Esophagus squamous epithelium (tissue), 5 donors: ENCODE measurements at regions not wholly inside any gene's neighbourhood (a gene's known extent, or its start where the extent isn't known, plus 50 kb on each side); places are given as distances from the start of the nearest gene placed in this dataset.

Source experiments
- DNase-seq: peaks from one replicate; lab custom pipeline; 2025; lab: John Stamatoyannopoulos, UW
- H3K27ac ChIP-seq, 4 donors: fragments of 200-600 bp; sonication (generic); one replicate each; pipeline ENCODE4 v1.5.1; 2016 to 2019; ENCODE audit warnings: mild to moderate bottlenecking in 1 of 4
- H3K27me3 ChIP-seq, 4 donors: fragments of 200-600 bp; sonication (generic); 1 replicate in 3 of 4; 2 replicates in 1 of 4; pipeline versions ENCODE4 v1.5.1 to v1.6.0; 2017 to 2021; ENCODE audit warnings: antibody characterized with exemption in 1 of 4
- H3K36me3 ChIP-seq, 3 donors: fragments of 200-600 bp; sonication (generic); one replicate each; pipeline ENCODE4 v1.5.1; 2016 to 2019
- H3K4me1 ChIP-seq, 3 donors: fragments of 200-600 bp; sonication (generic); one replicate each; pipeline ENCODE4 v1.5.1; 2017 to 2019
- H3K4me3 ChIP-seq, 4 donors: fragments of 200-600 bp; sonication (generic); 1 replicate in 3 of 4; 2 replicates in 1 of 4; pipeline ENCODE4 v1.5.1; 2016 to 2019; ENCODE audit warnings: mild to moderate bottlenecking in 2 of 4, moderate library complexity in 1 of 4
- H3K9me3 ChIP-seq, 3 donors: fragments of 200-600 bp; sonication (generic); one replicate each; pipeline ENCODE4 v1.5.1; 2016 to 2019
- CTCF ChIP-seq, 6 experiments: fragments of 450-650 bp in 4 of 6; fragments of 200-600 bp in 2 of 6; sonication (generic) in 2 of 6; IDR thresholded peaks; one replicate each; pipeline ENCODE4 v1.5.1; 2016 to 2019; ENCODE audit warnings: antibody characterized with exemption in 6 of 6, mild to moderate bottlenecking in 4 of 6, moderate library complexity in 4 of 6
- POLR2A ChIP-seq, 4 donors: fragments of 450-650 bp; IDR thresholded peaks; one replicate each; pipeline ENCODE4 v1.6.1; 2017; ENCODE audit warnings: antibody characterized with exemption in 4 of 4, mild to moderate bottlenecking in 4 of 4, moderate library complexity in 3 of 4
- WGBS, 2 donors: methylation state at CpG; one replicate each; pipeline ENCODE4 v1.1.5; 2018; 5-methylcytosine and 5-hydroxymethylcytosine counted together
- intact Hi-C: fragments of 100-400 bp; cut with DNase I; formaldehyde crosslinking; loops from one replicate; pipeline ENCODE4 v1.15.0; 2022
- donor health status: DM: yes; HTN: yes; CAD: no.

GRCh38 chr6:114449659-114450058, 106.8 kb upstream of the HS3ST5 start:
- Histone ChIP-seq H3K4me3 (no peak overlapping the region), H3K36me3 (no peaks in the 10 kb centered on the region), H3K9me3 (no peaks in the 10 kb centered on the region), H3K4me1 (no peaks in the 10 kb centered on the region), H3K27me3 (no peaks in the 10 kb centered on the region), H3K27ac (no peak overlapping the region)
- intact Hi-C loops: no loop called here
- no peak for DNase-seq
- TF ChIP-seq CTCF (IDR thresholded peaks at IDR 0.05) (no peak), POLR2A (IDR thresholded peaks at IDR 0.05) (no peak)

- TF ChIP-seq POLR2A (IDR thresholded peaks at IDR 0.05) (no peak), CTCF (IDR thresholded peaks at IDR 0.05) (no peak)
- no peaks in the 10 kb centered on the region for H3K9me3 ChIP-seq
- no peak overlapping the region for H3K4me3 ChIP-seq
- intact Hi-C loops: no loop called here
- no peaks in the 10 kb centered on the region for H3K27me3 ChIP-seq
- no peak for DNase-seq
- WGBS, 2 donors: 33 to 49% methylated on average over 2 of the region's 2 CpGs
- no peaks in the 10 kb centered on the region for H3K4me1 ChIP-seq
- no peak overlapping the region for H3K27ac ChIP-seq
- H3K36me3 ChIP-seq: no peaks in the 10 kb centered on the region
Observed at GRCh38 chr6:114446342-114446741, 103.5 kb upstream of the HS3ST5 start.

GRCh38 chr6:114445846-114446245, 103.0 kb upstream of the HS3ST5 start:
- Histone ChIP-seq H3K27ac (no peak overlapping the region), H3K36me3 (no peaks in the 10 kb centered on the region), H3K27me3 (no peaks in the 10 kb centered on the region), H3K4me3 (no peak overlapping the region), H3K9me3 (no peaks in the 10 kb centered on the region), H3K4me1 (no peaks in the 10 kb centered on the region)
- no peak for DNase-seq
- TF ChIP-seq CTCF (IDR thresholded peaks at IDR 0.05): no peak
- TF ChIP-seq POLR2A (IDR thresholded peaks at IDR 0.05): no peak
- 87 to 96% methylated on average over 2 of the region's 2 CpGs for WGBS, 2 donors
- intact Hi-C loops: no loop called here

DNA sequence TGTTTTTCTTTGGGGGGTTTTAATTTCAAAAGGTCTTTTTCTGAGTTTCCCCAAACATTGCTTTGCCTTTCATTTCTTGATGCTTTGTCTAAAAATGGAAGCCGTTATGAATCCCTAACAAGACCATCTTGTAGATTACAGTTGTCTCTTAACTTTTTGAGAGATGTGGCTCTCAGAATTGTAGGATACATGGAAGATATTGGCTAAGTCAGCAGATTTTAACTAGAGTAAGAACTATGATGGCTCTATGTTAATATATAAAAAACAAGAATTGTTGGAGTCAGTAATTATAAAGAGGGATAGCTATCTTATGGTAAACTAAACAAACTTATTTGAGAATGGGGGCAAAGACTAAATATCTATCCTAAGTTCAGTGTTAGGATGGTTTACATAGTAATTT, 96.6 kb upstream of the HS3ST5 start:
- no peaks in the 10 kb centered on the region for H3K27me3 ChIP-seq
- H3K27ac ChIP-seq: no peak overlapping the region
- H3K4me3 ChIP-seq: no peak overlapping the region
- no peak for TF ChIP-seq CTCF (IDR thresholded peaks at IDR 0.05)
- no peak for TF ChIP-seq POLR2A (IDR thresholded peaks at IDR 0.05)
- no peaks in the 10 kb centered on the region for H3K4me1 ChIP-seq
- H3K36me3 ChIP-seq: no peaks in the 10 kb centered on the region
- no peak for DNase-seq
- intact Hi-C loops: no loop called here
- WGBS, 2 donors: 83 to 90% methylated on average over 1 of the region's 1 CpG
- H3K9me3 ChIP-seq: no peaks in the 10 kb centered on the region

DNA sequence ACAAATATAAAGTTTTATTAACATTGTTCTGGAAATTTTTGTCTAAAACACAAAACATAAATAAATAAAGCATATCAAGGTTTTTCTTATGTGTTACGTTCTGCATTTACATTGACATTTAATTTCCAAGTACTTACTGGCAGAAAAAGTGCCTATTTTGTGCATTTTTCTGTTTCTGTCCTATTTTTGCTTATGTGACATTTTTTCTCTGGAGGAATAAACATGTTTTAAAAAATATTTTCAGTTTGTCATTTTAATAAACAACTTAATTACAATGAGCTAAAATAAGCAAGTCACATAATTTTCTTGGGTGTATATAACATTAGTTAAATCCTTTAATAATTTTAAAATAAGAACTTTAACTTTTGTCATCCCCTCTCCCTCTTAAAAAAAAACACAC, 94.4 kb upstream of the HS3ST5 start:
- Histone ChIP-seq H3K4me3 (no peak overlapping the region), H3K4me1 (no peaks in the 10 kb centered on the region), H3K36me3 (no peaks in the 10 kb centered on the region), H3K27ac (no peak overlapping the region), H3K9me3 (no peaks in the 10 kb centered on the region), H3K27me3 (no peaks in the 10 kb centered on the region)
- intact Hi-C loops: no loop called here
- DNase-seq: no peak
- 55 to 61% methylated on average over 1 of the region's 1 CpG for WGBS, 2 donors
- TF ChIP-seq POLR2A (IDR thresholded peaks at IDR 0.05) (no peak), CTCF (IDR thresholded peaks at IDR 0.05) (no peak)
